ENCODE measurements at regions not wholly inside any gene's neighbourhood (a gene's known extent, or its start where the extent isn't known, plus 50 kb on each side); places are given as distances from the start of the nearest gene placed in this dataset.

- DNase-seq, result no peak
Measured at GRCh38 chr1:196001188-196001587, 607.1 kb downstream of the KCNT2 start.

DNA sequence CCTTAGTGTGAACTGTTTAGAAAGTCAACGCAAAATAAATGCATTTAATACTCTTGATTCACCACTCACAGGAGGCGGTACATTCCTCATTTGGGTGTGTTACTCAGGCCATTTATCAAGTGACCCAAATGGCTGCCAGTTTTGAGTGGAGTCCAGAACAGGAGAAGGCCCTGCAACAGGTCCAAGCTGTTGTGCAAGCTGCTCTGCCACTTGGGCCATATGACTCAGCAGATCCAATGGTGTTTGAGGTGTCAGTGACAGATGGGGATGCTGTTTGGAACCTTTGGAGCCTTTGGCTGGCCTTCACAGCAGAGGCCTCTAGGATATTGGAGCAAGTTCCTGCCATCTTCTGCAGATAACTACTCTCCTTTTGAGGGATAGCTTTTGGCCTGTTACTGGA lies 609.2 kb downstream of the KCNT2 start:
- no peak for DNase-seq

DNA sequence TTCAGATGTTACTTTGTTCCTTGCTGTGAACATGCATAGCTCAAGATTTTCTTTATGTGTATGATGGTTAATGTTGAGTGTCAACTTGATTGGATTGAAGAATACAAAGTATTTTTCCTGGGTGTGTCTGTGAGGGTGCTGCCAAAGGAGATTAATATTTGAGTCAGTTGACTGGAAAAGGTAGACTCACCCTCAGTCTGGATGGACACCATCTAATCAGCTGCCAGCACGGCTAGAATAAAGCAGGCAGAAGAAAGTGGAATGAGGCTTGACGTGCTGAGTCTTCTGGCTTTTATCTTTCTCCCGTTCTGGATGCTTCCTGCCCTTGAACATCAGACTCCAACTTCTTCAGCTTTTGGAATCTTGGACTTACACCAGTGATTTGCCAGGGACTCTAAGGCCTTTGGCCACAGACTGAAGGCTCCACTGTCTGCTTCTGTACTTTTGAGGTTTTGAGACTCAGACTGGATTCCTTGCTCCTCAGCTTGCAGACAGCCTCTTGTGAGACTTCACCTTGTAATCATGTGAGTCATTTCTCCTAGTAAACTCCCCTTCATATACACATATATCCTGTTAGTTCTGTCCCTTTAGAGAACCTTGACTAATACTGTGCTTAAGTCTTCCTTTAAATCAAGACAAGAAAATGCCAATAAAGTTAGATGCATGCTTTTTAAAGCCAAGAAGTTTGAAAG lies 626.6 kb downstream of the KCNT2 start:
- no peak for DNase-seq

GRCh38 chr1:195979646-195980045 lies 628.6 kb downstream of the KCNT2 start:
- no peak for DNase-seq

GRCh38 chr1:195973311-195973904 lies 634.8 kb downstream of the KCNT2 start:
- DNase-seq, result no peak

DNA sequence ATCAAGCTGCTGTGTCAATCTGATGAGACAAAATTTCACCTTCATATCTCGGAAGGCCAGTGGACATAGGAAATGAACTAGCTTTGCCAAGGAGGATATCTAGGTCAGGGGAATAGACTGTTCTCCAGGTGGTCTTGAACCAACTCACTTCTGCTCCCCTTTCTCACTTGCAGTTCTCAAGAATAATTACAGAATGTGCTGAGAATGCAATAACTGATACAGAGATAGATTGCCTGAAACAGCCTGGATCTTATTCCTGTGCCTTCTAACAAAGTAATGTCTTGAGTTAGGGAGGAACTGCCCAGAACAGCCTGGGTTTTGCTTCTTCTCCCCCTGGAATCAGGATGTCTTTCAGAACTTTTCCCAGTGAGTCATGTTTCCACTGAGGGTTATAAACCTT lies 636.7 kb downstream of the KCNT2 start:
- no peak for DNase-seq

- no peak for DNase-seq
Measured at GRCh38 chr1:195970209-195970608, 638.0 kb downstream of the KCNT2 start.

DNA sequence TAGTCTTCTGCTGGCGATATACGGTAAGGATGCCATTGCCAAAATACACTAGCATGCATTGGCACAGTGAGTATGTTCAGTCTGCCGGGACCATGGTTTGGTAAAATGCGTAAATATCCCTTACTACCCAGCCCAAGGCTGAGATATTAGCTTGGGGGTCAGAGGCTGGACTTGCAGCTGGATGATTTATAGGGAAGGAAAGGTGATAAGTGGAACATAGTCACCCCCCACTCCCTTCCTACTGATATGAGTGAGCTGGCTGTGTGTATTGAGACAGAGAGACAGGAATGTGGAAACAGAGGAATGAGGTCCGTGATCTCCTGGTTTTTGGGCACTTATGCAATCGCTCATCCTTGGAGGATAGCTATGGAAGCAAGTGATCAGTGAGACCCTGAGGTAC lies 642.8 kb downstream of the KCNT2 start:
- no peak for DNase-seq

GRCh38 chr1:195965036-195965435 lies 643.2 kb downstream of the KCNT2 start:
- DNase-seq, result no peak

GRCh38 chr1:195964516-195964915 lies 643.7 kb downstream of the KCNT2 start:
- DNase-seq, result no peak

- DNase-seq, result no peak
Measured at GRCh38 chr1:195962051-195962450, 646.2 kb downstream of the KCNT2 start.

- no peak for DNase-seq
Measured at GRCh38 chr1:195960580-195960979, 647.7 kb downstream of the KCNT2 start.

GRCh38 chr1:195958131-195958530 lies 650.1 kb downstream of the KCNT2 start:
- DNase-seq, result no peak

DNA sequence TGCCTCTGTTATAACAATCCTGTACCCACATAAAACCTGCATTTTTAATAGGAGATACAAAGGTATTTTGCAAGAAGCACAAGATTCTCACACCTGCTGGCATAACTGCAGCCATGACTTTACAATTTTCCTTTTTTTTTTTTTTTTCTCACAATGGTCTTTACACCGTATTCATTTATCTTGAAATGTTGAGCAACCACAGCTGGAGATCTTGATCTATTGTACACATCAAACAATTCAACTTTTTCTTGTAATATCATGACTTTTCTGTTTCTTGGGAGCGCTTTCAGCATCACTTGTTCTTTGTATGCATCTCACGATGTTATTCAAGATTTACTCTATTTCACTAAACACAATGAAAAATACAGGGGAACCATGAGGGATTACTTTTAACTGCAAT lies 651.4 kb downstream of the KCNT2 start:
- DNase-seq, result no peak

DNA sequence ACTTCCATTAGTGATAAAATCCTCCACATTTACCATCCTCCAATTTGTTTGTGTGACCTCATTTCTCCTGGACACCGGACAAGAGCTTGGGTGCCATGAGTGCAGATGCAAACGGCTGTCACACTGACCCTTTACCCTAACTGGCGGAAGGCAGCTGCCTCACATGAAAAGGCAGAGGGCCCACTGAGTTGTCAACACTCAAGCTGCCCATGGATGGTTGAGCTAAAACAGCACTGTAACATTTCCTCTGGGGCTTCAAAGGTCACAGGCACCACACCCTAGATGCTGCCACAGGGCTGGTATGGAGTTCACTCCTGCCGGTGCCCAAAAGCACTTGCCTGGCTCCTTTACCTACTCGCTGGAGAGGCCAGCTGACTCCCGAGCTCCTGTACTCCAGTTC lies 653.4 kb downstream of the KCNT2 start:
- DNase-seq, result no peak

DNA sequence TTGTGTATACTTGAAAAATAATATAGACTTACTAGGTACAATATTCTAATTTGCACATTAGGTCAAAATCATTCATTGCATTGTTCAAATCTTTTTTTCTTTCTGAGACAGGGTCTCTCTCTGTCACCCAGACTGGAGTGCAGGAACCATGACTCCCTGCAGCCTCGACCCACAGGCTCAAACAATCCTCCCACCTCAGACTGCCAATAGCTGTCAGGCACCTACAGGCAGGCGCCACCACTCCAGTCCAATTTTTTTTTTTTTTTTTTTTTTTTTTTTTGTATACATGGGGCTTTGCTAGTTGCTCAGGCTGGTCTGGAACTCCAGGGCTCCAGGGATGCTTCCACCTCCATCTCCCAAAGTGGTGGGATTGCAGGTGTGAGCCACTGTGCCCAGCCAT lies 656.9 kb downstream of the KCNT2 start:
- no peak for DNase-seq

DNA sequence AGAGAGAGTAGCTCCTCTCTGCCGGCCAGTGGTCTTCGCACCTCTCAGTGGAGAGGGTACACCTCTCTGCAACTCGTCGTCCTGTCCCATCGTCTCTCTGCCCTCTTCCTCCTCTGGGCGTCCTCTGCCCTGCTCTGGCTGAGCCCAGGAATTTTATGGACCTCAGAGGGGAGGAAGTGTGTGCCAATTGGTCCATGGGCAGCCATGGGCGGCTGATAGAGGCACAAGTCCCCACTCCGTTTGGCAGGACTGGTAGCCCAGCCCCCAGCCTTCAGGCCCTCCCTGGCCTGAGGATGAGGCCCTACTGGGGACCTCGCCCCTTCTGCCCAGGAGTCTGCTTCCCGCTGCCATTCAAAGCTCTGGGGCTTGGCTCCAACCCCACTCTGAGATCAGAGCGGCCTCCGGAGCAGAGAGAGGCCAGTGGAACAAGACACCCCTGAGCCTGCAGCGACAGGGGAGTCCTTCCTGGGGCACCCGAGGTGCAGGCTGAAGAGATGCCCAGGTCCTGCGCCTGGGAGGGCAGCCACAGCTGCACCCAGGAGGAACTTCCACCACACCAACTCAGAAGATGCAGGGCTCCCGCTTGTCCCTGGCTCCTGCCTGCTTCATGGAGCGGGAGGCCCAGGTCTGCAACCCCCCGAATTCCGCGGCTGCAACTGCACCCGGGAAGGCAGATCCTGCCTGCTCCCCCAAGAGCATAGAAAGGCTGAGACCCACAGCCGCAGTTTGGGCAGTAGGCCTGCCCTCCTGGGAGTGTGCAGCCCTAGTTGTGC lies 659.9 kb downstream of the KCNT2 start:
- DNase-seq, result no peak

GRCh38 chr1:195946500-195946899 lies 661.7 kb downstream of the KCNT2 start:
- DNase-seq, result no peak

GRCh38 chr1:195941795-195942194 lies 666.4 kb downstream of the KCNT2 start:
- no peak for DNase-seq

DNA sequence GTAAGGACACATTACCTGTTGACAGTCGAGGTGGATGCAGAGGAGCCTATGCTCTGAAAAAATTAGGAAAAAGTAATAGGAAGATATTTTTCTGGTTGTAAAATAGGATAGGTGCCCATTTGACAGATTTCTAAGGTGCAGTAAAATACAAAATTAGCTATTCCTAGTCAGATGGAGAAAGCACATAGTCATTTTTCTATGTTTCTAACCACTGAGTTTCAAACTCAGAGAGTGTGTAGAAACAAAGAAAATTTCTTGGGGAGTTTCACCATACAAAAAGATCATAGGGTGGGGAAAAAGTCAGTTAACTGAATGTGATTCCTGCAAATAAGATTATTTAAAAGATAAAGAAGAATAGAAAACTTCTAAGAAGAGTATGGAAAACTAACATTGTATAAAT lies 666.9 kb downstream of the KCNT2 start:
- DNase-seq, result no peak

GRCh38 chr1:195939844-195940243 lies 668.4 kb downstream of the KCNT2 start:
- DNase-seq, result no peak

- no peak for DNase-seq
Measured at GRCh38 chr1:195934817-195935553, 673.3 kb downstream of the KCNT2 start.

- DNase-seq, result no peak
Measured at GRCh38 chr1:195933835-195934234, 674.4 kb downstream of the KCNT2 start.

GRCh38 chr1:195915826-195916225 lies 692.4 kb downstream of the KCNT2 start:
- no peak for DNase-seq

All from hematopoietic multipotent progenitor cell treated with erythropoietin and hydrocortisone succinate and interleukin-3 and kit ligand, for 8 days (in vitro differentiated cells).